Non-pigmented ciliary epithelial cell (primary cell): ENCODE measurements at regions not wholly inside any gene's neighbourhood (a gene's known extent, or its start where the extent isn't known, plus 50 kb on each side); places are given as distances from the start of the nearest gene placed in this dataset.

ENCODE experiments used
- DNase-seq: peaks from one replicate; pipeline ENCODE4 v3.0.0-alpha.2; 2010; ENCODE audit warnings: low read depth

DNA sequence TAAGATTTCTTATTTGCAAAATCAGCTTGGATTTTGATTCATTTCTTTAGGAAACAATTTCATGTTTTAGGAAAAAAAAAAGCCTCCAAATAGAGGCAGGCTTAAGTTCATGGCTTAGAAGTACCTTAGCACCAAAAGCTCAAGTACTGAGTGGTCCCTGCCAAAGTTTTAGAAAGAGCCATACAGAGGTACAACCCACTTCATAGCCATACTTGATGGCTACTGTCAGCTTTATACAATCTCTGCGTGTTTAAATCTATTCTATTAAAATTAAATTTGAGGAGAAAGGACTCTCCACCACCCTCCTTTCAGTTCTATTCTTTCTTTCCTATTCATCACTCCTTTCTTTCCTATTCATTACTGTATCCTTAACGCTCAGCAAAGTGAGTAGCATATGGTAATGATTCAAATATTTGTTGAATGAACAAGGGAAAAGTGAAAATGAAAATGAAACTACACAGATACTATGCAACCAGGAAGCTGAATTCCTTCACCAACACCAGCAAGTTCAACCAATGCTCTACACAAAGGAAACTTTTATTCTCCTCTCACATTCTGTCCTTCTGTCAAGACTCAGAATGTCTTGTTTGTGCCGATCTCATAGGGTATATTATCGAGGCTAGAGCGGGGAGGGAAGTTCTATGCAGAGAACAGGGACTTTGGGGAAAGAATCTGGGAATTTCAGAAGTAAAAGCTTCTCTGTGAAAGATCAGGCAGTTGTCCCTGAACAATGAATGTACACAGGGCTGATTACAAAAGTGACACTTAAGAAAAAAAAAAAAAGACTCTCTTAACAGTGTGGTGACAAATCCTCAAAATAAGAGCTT is 138.6 kb upstream of the SPEF2 start:
- no peak for DNase-seq

DNA sequence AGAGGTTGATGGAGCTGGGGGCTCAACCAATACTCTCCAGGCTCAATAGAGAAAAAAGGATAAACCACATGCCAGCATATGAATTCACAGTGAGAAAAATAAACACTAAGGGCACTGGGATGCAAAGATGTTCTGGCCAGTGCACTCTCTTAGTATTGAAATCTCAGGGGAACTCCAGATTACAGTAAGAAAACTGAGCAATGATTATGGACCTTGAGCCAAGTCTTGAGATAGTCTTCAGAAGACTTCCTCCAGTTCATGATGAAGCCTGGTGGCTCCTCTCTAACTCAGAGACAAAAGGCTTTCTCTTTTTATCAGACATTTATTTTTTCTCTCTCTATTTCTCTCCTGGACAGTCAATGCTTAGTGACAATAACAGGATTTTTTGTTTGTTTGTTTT is 139.8 kb upstream of the SPEF2 start:
- DNase-seq: no peak

DNA sequence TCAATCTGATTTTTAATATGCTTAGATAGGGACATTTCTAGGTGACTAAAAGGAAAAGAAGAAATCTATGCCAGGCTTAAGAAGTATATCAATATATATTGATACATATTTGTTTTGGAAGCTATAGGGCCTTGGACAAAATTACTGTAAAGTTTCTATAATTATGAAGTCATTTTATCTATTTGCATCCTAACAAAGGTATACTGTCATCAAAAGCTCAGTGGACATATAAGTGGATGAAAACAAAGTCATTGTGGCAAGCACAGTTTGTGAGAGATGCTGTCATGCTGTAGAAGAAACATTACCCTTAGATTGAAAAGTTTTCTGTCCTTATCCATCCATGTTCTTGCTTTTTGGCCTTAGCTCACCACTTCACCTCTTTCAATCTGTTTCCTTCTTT is 140.3 kb upstream of the SPEF2 start:
- DNase-seq: no peak

DNA sequence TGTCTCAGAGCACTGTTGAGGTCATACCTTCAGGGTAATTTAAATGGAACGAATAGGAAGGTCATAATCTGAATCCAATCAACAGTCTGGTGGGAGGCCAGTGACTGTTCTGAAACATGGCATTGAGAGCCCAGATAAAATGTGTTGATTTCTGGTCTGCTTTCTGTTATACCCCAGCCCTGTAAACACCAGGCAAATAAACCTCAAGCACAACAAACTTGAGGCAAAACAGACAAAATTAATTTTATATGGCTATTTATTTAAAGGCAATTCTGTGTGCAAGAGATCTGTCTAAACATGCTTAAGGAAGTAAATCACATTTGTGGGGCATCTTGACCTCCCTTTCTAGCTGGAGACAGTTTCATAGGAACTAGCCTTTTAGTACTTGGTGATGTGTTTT is 140.9 kb upstream of the SPEF2 start:
- DNase-seq: no peak

DNA sequence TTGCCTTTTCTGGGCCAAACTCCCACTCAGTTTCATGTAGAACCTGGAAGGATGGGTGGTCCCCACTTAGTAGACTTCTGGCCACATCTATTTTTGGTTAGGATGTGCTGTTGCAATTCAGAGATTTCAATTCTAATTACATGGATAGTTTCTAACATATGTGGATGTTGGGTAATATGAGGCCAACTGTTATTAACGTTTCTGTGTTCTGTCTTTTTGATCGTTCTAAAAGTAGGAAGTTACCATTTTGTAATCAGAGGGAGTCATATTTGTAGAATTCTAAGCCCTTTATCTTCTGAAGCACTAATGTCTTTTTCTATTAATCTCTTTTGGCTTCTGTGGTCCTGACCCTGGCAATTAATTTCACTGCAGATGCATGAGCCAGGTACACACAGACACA is 141.6 kb upstream of the SPEF2 start:
- no peak for DNase-seq

DNA sequence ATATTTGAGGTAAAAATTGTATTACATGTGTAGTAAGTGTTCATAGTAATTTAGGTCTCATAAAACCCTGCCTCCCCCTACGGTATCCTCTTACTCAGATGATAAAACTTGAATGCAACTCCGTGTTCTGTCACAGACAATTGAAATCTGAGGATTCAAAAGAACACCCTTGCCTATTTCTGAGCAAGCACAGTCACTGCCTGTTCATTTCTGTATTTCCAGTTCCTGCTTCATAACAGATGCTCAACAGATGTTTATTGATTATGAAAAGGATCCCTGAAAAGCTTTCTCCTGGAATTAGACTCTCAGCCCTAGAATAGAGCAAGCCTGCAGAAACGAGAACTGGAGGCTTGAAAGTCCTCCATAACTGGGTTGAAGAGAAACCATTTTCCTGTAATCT is 144.1 kb upstream of the SPEF2 start:
- no peak for DNase-seq

DNA sequence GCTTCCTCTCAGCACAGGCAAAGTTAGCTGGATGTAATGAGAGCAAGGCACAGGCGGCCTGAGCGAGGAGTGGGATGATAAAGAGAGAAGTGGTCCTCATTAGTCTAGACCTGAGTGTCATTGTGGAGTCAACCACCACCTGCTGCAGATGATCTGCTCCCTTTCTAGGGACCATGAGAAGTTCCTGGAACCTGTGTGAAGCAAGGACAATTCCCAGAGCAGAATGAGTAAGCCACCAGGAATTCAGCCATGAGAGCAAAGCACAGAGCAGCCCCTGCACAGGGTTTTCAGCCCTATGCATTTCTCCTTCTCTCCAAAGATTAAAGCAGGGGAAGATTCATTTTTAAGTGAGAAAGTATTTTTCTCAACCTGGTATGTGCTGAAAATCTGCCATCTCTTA is 146.8 kb upstream of the SPEF2 start:
- DNase-seq: no peak

DNA sequence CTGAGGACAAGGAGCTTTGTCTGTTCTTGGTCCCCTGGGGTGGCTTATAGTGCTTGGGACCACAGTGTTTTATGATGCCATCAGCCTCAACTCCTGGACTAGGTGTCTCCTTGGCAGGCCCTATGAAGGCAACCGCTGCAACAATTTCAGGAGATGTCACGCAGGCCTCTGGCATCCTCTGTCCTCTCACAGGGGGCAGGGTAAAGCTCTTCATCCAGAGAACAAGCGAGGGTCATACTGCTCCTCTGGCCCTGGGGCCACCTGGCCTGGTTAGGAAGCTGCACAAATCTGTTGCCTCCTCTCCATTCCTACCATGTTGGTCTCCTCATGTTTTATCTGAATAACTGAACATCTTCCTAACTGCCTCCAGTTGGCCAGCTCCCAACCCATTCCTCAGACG is 148.9 kb upstream of the SPEF2 start:
- DNase-seq: no peak

DNA sequence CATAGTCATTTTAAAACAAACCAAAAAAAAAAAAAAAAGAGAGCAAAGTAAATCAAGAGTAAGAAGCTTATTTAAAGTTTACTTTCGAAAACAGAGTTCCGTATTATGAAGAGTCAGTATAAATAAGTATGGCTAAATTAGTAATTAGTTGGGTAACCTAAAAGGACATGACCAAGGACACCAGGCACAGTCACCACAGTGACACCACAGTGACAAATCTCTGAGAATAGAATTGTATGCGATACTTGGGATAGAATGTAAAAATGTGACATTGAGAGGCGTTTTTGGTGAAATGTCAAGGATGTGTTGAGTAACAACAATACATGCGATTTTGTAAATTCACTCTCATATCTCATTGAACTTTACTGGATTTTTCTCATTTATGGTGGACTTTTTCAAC is 150.9 kb upstream of the SPEF2 start:
- no peak for DNase-seq

DNA sequence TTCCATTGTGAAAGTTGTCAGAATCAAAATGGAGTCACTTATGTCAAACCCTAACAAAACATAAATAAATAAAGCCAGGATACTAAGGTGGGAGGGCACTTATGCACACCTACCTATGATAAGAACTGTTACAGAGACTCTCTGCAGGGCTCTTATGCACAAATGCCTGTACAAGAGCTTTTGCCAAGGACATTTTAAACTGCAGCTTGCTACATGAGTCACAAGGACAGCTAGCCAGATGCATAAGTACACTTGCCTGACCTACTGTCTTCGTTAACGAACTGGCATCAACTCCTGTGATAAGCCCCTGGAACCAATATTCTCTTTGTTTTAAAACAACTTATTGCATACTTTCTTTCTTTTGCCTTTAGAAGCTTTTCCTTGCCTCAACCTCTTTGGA is 152.9 kb upstream of the SPEF2 start:
- no peak for DNase-seq

DNA sequence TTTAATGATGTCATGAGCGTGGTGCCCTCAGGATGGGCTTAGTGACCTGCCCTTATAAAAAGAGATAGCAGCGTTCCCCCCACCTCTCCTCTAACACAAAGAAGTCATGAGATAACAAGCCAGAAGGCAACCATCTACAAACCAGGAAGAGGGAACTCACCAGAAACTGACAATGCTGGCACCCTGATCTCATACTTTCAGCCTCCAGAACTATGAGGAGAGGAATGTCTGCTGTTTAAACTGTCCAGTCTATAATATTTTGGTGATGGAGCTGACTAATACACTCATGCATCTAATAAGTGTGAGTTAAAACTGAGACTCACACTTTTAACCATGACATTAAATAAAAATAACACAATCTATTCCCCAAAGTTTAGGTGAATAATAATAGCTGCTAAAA is 156.1 kb upstream of the SPEF2 start:
- no peak for DNase-seq

DNA sequence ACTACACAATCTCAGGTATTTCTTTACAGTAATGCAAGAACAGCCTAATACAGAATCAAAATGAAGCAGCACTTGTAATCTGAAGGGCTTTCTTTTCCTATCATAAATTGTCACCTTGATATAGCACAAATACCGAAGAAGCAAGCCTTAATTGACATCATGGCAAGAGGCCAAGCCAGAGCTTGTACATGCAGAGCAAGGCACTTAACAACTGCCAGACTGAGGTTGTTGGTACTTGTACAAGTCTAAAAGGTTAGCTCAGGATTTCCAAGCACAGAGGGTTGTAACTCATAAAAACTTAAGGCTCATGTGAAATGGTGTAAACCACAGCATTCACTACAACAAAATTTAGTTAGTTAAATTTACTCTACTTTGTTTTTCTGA is 158.8 kb upstream of the SPEF2 start:
- no peak for DNase-seq

DNA sequence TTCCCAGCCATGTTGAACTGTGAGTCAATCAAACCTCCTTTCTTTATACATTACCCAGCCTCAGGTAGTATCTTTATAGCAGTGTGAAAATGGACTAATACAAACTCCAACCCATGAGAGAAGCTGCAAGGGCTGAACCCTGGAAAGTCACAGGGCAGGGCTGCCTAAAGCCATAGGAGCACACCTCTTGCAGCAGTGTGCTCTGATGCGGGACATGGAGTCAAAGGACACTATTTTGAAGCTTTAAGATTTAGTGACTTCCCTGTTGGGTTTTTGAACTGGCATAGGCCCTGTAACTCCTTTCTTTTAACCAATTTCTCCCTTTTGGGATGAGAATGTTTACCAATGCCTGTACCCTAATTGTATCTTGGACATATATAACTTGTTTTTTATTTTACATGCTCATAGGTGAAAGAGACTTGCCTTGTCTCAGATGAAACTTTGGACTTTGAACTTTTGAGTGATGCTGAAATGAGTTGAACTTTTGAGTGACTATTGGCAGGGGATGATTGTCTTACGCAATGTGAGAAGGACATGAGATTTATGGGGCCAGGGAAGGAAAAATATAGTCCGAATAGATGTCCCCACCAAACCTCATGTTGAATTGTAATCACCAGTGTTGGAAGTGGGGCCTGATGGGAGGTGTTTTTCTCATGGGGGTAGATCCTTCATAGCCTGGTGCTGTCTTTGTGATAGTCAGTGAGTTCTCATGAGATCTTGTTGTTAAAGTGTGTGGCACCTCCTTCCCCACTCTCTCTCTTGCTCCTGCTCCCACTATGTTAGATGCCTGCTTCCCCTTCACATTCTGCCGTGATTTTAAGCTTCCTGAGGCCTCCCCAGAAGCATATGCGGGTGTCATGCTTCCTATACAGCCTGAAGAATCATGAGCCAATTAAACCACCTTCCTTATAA is 159.5 kb upstream of the SPEF2 start:
- no peak for DNase-seq

DNA sequence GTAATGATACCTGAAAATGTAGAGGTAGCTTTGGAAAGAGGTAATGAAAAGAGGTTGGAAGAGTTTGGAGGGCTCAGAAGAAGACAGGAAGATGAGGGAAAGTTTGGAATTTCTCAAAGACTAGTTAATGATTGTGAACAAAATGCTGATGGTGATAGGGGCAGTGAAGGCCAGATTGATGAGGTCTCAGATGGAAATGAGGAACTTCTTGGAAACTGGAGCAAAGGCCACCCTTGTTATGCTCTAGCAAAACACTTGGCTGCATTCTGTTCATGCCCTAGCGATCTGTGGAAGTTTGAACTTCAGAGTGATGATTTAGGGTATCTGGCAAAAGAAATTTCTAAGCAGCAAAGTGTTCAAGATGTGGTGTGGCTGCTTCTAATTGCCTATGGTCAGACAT is 161.2 kb upstream of the SPEF2 start:
- DNase-seq: no peak

DNA sequence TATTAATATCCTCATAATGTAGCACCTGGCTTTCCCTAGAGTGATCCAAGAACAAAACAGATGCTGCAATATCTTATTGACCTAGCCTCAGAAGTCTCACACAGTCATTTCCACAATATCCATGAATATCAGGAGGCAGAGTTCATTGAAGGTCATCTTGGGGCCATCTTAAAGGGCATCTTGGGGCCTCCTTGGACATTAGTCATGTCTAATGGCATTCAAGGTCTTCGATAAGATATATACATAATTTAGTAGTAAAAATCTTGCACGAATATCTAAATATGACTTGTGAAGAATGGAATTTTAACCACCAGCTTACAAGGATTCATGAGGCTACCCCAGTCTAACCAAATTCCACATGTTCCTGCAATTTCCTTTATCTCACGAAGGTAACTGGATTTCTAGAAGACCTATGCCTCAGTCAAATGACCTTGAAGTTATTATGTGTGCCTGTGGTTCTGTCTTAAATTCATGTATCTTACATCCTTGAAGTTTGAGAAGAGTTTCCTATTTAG is 163.6 kb upstream of the SPEF2 start:
- no peak for DNase-seq

DNA sequence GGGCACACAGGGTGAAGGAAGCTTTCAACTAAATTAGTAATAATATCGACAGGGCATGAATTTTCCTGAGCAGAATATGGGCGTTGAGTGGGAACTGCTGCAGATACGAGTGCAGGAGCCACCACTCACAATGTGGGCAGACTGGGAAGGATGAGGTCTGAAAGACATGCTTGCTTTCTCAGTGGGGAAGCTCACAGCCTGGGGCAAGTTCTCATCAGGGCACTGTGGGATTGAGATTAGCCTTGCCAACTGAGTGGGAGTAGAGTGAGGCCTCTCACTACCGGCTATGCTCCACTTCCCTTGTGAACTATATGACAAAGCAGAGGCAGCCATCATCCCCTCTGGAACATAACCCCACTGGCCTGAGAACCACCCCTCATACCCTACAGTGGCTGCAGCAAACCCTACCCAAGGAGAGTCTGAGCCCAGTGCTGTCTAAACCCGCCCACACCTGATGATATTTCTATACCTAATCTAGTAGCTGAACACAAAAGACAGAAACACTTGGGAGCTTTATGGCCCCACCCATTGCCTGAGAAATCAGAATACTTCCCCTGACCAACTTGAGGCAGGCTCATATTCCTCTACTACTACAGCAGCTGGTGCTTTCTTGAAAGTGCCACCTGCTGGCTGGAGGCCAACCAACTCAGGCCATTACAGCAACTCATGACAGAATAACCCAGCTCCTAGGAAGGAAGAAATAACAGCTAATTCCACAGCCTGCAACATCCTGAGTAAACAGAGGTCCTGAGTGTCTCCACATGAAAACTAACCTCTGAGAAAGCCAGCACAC is 173.7 kb upstream of the SPEF2 start:
- DNase-seq: no peak

DNA sequence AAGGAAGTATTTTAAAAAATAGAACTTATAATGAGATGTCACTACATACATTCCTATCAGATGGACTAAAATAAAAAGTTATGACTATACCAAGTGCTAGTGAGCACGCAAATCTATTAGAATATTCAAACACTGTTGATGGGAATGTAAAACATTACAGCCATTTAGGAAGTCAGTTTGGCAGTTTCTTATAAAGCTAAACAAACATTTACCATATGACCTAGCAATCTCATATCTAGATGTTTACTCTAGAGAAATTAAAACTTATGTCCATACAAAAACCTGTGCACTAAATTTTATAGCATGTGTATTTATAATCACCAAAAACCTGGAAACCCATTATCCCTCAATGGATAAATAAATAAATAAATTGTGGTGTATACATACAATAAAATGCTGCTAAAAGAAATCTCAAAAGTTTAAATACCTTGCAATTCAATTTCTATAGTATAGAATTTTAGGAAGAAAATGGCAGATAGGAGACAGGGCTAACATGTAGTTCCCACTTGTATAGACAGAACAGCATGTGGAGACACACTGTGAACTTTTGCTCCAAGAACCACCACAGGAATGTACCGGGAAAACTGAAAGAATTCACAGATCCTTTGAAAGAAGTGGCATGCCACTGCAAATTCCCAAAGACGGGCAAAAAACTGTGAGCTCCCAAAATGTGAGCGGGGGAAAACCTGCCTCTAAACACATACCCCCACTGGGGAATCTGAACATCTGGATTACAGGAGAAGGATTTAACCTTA is 174.6 kb upstream of the SPEF2 start:
- DNase-seq: no peak

DNA sequence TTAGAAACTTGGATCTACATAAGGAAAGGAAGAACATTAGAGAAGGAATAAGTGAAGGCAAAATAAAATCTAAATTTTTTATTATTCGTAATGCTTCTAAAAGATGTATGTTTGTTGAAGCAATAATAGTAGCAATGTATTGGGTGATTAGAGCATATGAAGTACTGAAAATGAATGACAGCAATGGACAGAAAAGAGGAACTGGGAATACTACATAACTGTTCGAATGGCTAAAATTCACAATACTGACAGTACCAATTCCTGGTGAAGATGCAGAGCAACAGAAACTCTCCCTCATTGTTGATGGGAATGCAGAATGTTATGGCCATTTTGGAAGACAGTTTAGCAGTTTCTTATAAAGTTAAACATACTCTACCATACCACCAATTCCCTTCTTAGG is 177.3 kb upstream of the SPEF2 start:
- no peak for DNase-seq

DNA sequence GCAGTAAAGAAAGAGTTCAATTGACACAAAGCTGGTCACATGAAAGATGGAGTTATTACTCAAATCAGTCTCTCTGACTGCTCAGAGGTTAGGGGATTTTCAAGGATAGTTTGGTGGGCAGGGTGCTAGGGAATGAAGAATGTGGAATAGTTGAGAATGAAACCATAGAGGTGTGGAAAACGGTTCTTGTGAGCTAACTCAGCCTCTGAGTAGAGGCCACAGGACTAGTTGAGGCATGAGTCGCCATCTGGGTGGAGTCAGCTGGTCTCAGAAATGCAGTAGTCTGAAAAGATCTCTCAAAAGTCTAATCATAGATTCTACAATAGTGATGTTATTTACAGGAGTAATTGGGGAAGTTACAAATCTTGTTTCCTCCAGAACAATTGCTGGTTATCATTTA is 178.9 kb upstream of the SPEF2 start:
- DNase-seq: no peak

DNA sequence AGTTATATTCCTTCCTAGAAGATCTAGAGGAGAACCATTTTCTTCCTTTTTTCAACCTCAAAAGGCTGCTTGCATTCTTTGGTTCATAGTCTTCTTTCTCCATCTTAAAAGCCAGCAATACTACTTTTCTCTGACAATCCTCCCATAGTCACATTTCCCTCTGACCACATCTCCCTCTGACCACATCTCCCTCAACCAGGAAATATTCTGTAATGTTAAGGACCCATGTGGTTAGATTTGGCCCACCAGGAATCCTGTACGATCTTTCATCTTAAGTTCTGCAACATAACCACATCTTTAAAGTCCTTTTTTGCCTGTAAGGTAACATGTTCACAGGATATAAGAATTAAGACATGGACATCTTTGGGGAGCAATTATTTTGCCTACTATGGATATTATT is 179.4 kb upstream of the SPEF2 start:
- no peak for DNase-seq

DNA sequence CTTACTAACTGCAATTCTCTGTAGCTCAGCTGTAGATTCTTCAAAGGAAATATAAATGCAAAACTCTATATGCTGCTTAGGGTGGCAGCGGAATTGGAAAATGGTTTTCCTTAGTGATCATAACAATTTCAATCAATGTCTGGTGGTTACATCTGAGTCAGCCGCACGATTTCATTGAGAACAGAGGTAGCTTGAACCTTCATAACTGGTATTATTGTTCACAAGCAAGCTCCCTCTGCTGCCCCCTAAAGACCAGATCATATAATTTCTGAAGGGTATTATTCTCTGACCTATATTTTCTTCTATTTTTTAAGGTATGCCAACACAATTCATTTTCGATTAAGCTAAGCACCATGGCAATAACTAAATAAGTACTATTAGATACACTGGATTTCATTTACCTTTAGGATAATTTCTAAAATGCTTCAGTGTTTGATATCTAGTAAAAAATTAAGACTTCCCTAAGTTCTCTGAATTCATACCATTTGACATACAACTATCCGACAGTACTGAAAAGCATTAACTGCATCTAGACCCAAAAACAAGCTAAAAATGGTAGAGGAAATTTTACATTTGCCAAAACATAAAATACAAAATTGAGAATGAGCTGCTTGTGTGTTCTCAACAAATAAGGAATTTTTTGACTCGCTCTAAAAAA is 181.1 kb upstream of the SPEF2 start:
- no peak for DNase-seq
